ENCODE measurements at regions not wholly inside any gene's neighbourhood (a gene's known extent, or its start where the extent isn't known, plus 50 kb on each side); places are given as distances from the start of the nearest gene placed in this dataset.

DNA sequence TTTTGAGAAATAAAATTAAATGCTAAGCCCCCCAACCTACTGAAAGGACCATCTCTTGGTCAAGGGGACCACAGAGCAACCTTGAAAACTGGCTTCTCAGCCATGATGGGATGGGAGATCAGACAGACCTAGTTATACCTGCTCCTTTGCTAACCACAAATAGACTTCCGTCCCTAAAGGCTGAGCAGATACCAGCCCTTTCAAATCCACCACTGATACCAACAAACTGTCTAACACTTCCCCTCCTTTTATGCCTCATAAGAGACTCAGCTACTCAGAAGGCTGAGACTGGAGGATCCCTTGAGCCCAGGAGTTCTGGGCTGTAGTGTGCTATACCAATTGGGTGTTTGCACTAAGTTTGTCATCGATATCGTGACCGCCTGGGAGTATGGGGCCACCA is 407.3 kb downstream of the SIPA1L2 start:
- TF ChIP-seq POLR2A (IDR thresholded peaks at IDR 0.05; ENCODE audit: low read depth) (no peak), CTCF (IDR thresholded peaks at IDR 0.05) (no peak)

All from esophagus muscularis mucosa (tissue), 3 donors.